AG10803 (cell line): ENCODE measurements at regions not wholly inside any gene's neighbourhood (a gene's known extent, or its start where the extent isn't known, plus 50 kb on each side); places are given as distances from the start of the nearest gene placed in this dataset.

ENCODE experiments used
- DNase-seq: peaks from one replicate; pipeline ENCODE4 v3.0.0; 2010; ENCODE audit warnings: low read depth
- H3K4me3 ChIP-seq: 2 replicates; pipeline ENCODE4 v1.5.1; 2011; ENCODE audit warnings: mild to moderate bottlenecking, low read length, control low read depth
- CTCF ChIP-seq: conservative IDR thresholded peaks from 2 replicates; pipeline ENCODE4 v1.5.1; 2011; ENCODE audit warnings: mild to moderate bottlenecking, low read length, control low read depth, inconsistent platforms

- no peak for DNase-seq
- TF ChIP-seq CTCF: no peak
- no peak overlapping the region for H3K4me3 ChIP-seq
Measured at GRCh38 chr4:129972257-129972656, 876.3 kb downstream of the C4orf33 start.

- no peak for TF ChIP-seq CTCF
- H3K4me3 ChIP-seq: no peak overlapping the region
- DNase-seq: no peak
Measured at GRCh38 chr4:129974730-129975129, 878.8 kb downstream of the C4orf33 start.

GRCh38 chr4:129978315-129978714 is 882.4 kb downstream of the C4orf33 start:
- no peak for DNase-seq
- H3K4me3 ChIP-seq: no peak overlapping the region
- TF ChIP-seq CTCF: no peak

GRCh38 chr4:129988957-129989356 is 893.0 kb downstream of the C4orf33 start:
- TF ChIP-seq CTCF: no peak

GRCh38 chr4:129994715-129995114 is 898.8 kb downstream of the C4orf33 start:
- no peak overlapping the region for H3K4me3 ChIP-seq
- DNase-seq: no peak
- TF ChIP-seq CTCF: no peak

More at GRCh38 chr4:129988957-129989356, 893.0 kb downstream of the C4orf33 start:
- H3K4me3 ChIP-seq: no peak overlapping the region
- no peak for DNase-seq

GRCh38 chr4:129998436-129999150 is 902.6 kb downstream of the C4orf33 start:
- DNase-seq: no peak
- no peak for TF ChIP-seq CTCF
- H3K4me3 ChIP-seq: no peak overlapping the region

- DNase-seq: no peak
- TF ChIP-seq CTCF: no peak
Measured at GRCh38 chr4:129999156-129999555, 903.2 kb downstream of the C4orf33 start.

More at GRCh38 chr4:129999156-129999555, 903.2 kb downstream of the C4orf33 start:
- H3K4me3 ChIP-seq: no peak overlapping the region
